ENCODE measurements at regions not wholly inside any gene's neighbourhood (a gene's known extent, or its start where the extent isn't known, plus 50 kb on each side); places are given as distances from the start of the nearest gene placed in this dataset.
"Not testable (repeated sequence)": the region's sequence is repeated elsewhere in the genome, so short reads cannot be mapped to it uniquely, and the experiment has no call there.

- no peak for DNase-seq
Observed at GRCh38 chr2:101610750-101611315, 86.7 kb upstream of the MAP4K4 start.

- DNase-seq, result no peak
Observed at GRCh38 chr2:101609433-101609832, 88.1 kb upstream of the MAP4K4 start.

- DNase-seq, result no peak
Observed at GRCh38 chr2:101608408-101609310, 88.8 kb upstream of the MAP4K4 start.

- no peak for DNase-seq
Observed at GRCh38 chr2:101597347-101597944, 100.1 kb upstream of the MAP4K4 start.

- no peak for DNase-seq
Observed at GRCh38 chr2:101596333-101596732, 101.2 kb upstream of the MAP4K4 start.

- DNase-seq, result no peak
Observed at GRCh38 chr2:101587251-101587650, 110.3 kb upstream of the MAP4K4 start.

GRCh38 chr2:101583861-101584260 is 108.9 kb upstream of the RFX8 start:
- DNase-seq, result no peak

- DNase-seq, result no peak
Observed at GRCh38 chr2:101581675-101582299, 106.9 kb upstream of the RFX8 start.

GRCh38 chr2:101580528-101580927 is 105.6 kb upstream of the RFX8 start:
- DNase-seq, result no peak

- no peak for DNase-seq
Observed at GRCh38 chr2:101578671-101579070, 103.8 kb upstream of the RFX8 start.

- not testable (repeated sequence) for DNase-seq
Observed at GRCh38 chr2:101578135-101578534, 103.2 kb upstream of the RFX8 start.

GRCh38 chr2:101577173-101577572 is 102.3 kb upstream of the RFX8 start:
- DNase-seq, result no peak

GRCh38 chr2:101574622-101575021 is 99.7 kb upstream of the RFX8 start:
- no peak for DNase-seq

- DNase-seq, result no peak
Observed at GRCh38 chr2:101571951-101572350, 97.0 kb upstream of the RFX8 start.

- DNase-seq, result no peak
Observed at GRCh38 chr2:101569886-101570520, 95.1 kb upstream of the RFX8 start.

- DNase-seq, result no peak
Observed at GRCh38 chr2:101568969-101569368, 94.1 kb upstream of the RFX8 start.

GRCh38 chr2:101566632-101567228 is 91.8 kb upstream of the RFX8 start:
- no peak for DNase-seq

- no peak for DNase-seq
Observed at GRCh38 chr2:101563849-101564248, 88.9 kb upstream of the RFX8 start.

- no peak for DNase-seq
Observed at GRCh38 chr2:101560780-101561315, 85.9 kb upstream of the RFX8 start.

- DNase-seq, result no peak
Observed at GRCh38 chr2:101559551-101559950, 84.6 kb upstream of the RFX8 start.

All from hypothalamus (tissue), 51 donors.